ENCODE measurements at regions not wholly inside any gene's neighbourhood (a gene's known extent, or its start where the extent isn't known, plus 50 kb on each side); places are given as distances from the start of the nearest gene placed in this dataset.

GRCh38 chr2:81675641-81676040 is 1371.1 kb upstream of the LRRTM1 start:
- no peak for TF ChIP-seq CTCF (IDR thresholded peaks at IDR 0.05)
- DNase-seq (ENCODE audit: low spot score), result no peak

GRCh38 chr2:81672923-81673322 is 1368.4 kb upstream of the LRRTM1 start:
- H3K4me3 ChIP-seq, result no peak overlapping the region
- TF ChIP-seq CTCF (IDR thresholded peaks at IDR 0.05), result no peak
- no peak for DNase-seq (ENCODE audit: low spot score)
- no peak overlapping the region for H3K27ac ChIP-seq

More at GRCh38 chr2:81675641-81676040, 1371.1 kb upstream of the LRRTM1 start:
- H3K4me3 ChIP-seq, result no peak overlapping the region
- H3K27ac ChIP-seq, result no peak overlapping the region

- no peak overlapping the region for H3K27ac ChIP-seq
- DNase-seq (ENCODE audit: low spot score), result no peak
- no peak overlapping the region for H3K4me3 ChIP-seq
- TF ChIP-seq CTCF (IDR thresholded peaks at IDR 0.05), result no peak
Observed at GRCh38 chr2:81672516-81672915, 1368.0 kb upstream of the LRRTM1 start.

GRCh38 chr2:81670885-81671284 is 1366.3 kb upstream of the LRRTM1 start:
- H3K4me3 ChIP-seq, result no peak overlapping the region
- no peak for DNase-seq (ENCODE audit: low spot score)
- no peak overlapping the region for H3K27ac ChIP-seq
- TF ChIP-seq CTCF (IDR thresholded peaks at IDR 0.05), result no peak

- no peak overlapping the region for H3K27ac ChIP-seq
- DNase-seq (ENCODE audit: low spot score), result no peak
- no peak for TF ChIP-seq CTCF (IDR thresholded peaks at IDR 0.05)
- H3K4me3 ChIP-seq, result no peak overlapping the region
Observed at GRCh38 chr2:81661081-81661480, 1356.5 kb upstream of the LRRTM1 start.

- Histone ChIP-seq H3K27ac (no peak overlapping the region), H3K4me3 (no peak overlapping the region)
- DNase-seq (ENCODE audit: low spot score), result no peak
- TF ChIP-seq CTCF (IDR thresholded peaks at IDR 0.05), result no peak
Observed at GRCh38 chr2:81658227-81658626, 1353.7 kb upstream of the LRRTM1 start.

- no peak for TF ChIP-seq CTCF (IDR thresholded peaks at IDR 0.05)
- H3K27ac ChIP-seq, result no peak overlapping the region
- no peak for DNase-seq (ENCODE audit: low spot score)
- no peak overlapping the region for H3K4me3 ChIP-seq
Observed at GRCh38 chr2:81650048-81650971, 1345.8 kb upstream of the LRRTM1 start.

Measured in coronary artery (tissue), 2 donors.